KMS-11 (cell line): ENCODE measurements at regions not wholly inside any gene's neighbourhood (a gene's known extent, or its start where the extent isn't known, plus 50 kb on each side); places are given as distances from the start of the nearest gene placed in this dataset.
A peak's percentile ranks its signal among the peaks of the same experiment; 100 is the strongest.

Experiments used
- H2AFZ ChIP-seq: fragments of 200-600 bp; sonication (generic); 2 replicates; pipeline ENCODE4 v1.6.1; 2016; ENCODE audit warnings: antibody characterized with exemption, mixed run types, low read depth
- H3K27ac ChIP-seq: fragments of 200-600 bp; sonication (generic); 2 replicates; pipeline ENCODE4 v1.6.1; 2016; ENCODE audit warnings: mild to moderate bottlenecking, mixed run types
- H3K27me3 ChIP-seq: fragments of 200-600 bp; sonication (generic); 2 replicates; pipeline ENCODE4 v1.6.1; 2017; ENCODE audit warnings: mild to moderate bottlenecking, low read depth, mixed run types, moderate library complexity; ENCODE audit not compliant: insufficient read depth
- H3K36me3 ChIP-seq: fragments of 200-600 bp; sonication (generic); 2 replicates; pipeline ENCODE4 v1.6.1; 2017; ENCODE audit warnings: mild to moderate bottlenecking, mixed run types; ENCODE audit not compliant: insufficient read depth
- H3K4me1 ChIP-seq: fragments of 200-600 bp; sonication (generic); 2 replicates; pipeline ENCODE4 v1.6.1; 2016; ENCODE audit warnings: mild to moderate bottlenecking, low read depth, mixed run types; ENCODE audit not compliant: poor library complexity, severe bottlenecking
- H3K4me2 ChIP-seq: fragments of 200-600 bp; sonication (generic); 2 replicates; pipeline ENCODE4 v1.7.0; 2016; ENCODE audit warnings: mild to moderate bottlenecking, mixed run types
- H3K4me3 ChIP-seq: fragments of 200-600 bp; sonication (generic); IDR thresholded peaks from 2 replicates; pipeline ENCODE4 v1.6.1; 2017; ENCODE audit warnings: low read depth, low read length, mixed read lengths; ENCODE audit not compliant: insufficient read depth
- H3K79me2 ChIP-seq: fragments of 200-600 bp; sonication (generic); 2 replicates; pipeline ENCODE4 v1.6.1; 2016; ENCODE audit warnings: low read depth, mixed run types; ENCODE audit not compliant: insufficient read depth
- H3K9ac ChIP-seq: fragments of 200-600 bp; sonication (generic); 2 replicates; pipeline ENCODE4 v1.6.1; 2016; ENCODE audit warnings: mild to moderate bottlenecking, mixed run types
- H4K20me1 ChIP-seq: fragments of 200-600 bp; sonication (generic); 2 replicates; pipeline ENCODE4 v1.6.1; 2016; ENCODE audit warnings: mild to moderate bottlenecking, mixed run types; ENCODE audit not compliant: insufficient read depth
- CTCF ChIP-seq: fragments of 200-600 bp; sonication (generic); conservative IDR thresholded peaks from 2 replicates; pipeline ENCODE4 v1.6.1; 2017; ENCODE audit warnings: low read depth, mild to moderate bottlenecking, antibody characterized with exemption, low read length, moderate library complexity, mixed read lengths

- peaks cover 26% of the 10 kb centered on the region for H3K4me1 ChIP-seq
- no peaks in the 10 kb centered on the region for H3K36me3 ChIP-seq
- H3K79me2 ChIP-seq = no peaks in the 10 kb centered on the region
- H3K27me3 ChIP-seq = no peaks in the 10 kb centered on the region
- no peaks in the 10 kb centered on the region for H4K20me1 ChIP-seq
- H3K27ac ChIP-seq = no peak overlapping the region
- TF ChIP-seq CTCF = no peak
- H3K9ac ChIP-seq = no peak overlapping the region
- H3K4me3 ChIP-seq = no peak overlapping the region
- peak overlapping the region; percentile 19; the same call in 1 of the 2 replicates for H3K4me2 ChIP-seq
- H2AFZ ChIP-seq = no peak overlapping the region
Measured at GRCh38 chr10:25815236-25815635, 118.8 kb upstream of the MYO3A start.

GRCh38 chr10:25815999-25816768 is 117.8 kb upstream of the MYO3A start:
- Histone ChIP-seq H3K27ac (peak overlapping the region; percentile 48), H3K79me2 (no peaks in the 10 kb centered on the region), H4K20me1 (no peaks in the 10 kb centered on the region), H3K36me3 (no peaks in the 10 kb centered on the region), H3K9ac (no peak overlapping the region), H3K4me1 (peaks cover 26% of the 10 kb centered on the region), H3K27me3 (no peaks in the 10 kb centered on the region), H2AFZ (peak overlapping the region; percentile 37; the same call in 1 of the 2 replicates), H3K4me3 (no peak overlapping the region), H3K4me2 (peak overlapping the region; percentile 19; the same call in 1 of the 2 replicates)
- no peak for TF ChIP-seq CTCF

GRCh38 chr10:25817200-25817599 is 116.8 kb upstream of the MYO3A start:
- no peak overlapping the region for H2AFZ ChIP-seq
- H3K4me1 ChIP-seq = peaks cover 26% of the 10 kb centered on the region
- H3K27ac ChIP-seq = no peak overlapping the region
- no peaks in the 10 kb centered on the region for H3K79me2 ChIP-seq
- H3K36me3 ChIP-seq = no peaks in the 10 kb centered on the region
- no peak for TF ChIP-seq CTCF
- H4K20me1 ChIP-seq = no peaks in the 10 kb centered on the region
- H3K4me2 ChIP-seq = no peak overlapping the region
- no peak overlapping the region for H3K4me3 ChIP-seq
- H3K9ac ChIP-seq = no peak overlapping the region
- H3K27me3 ChIP-seq = no peaks in the 10 kb centered on the region

- Histone ChIP-seq H3K4me3 (no peak overlapping the region), H3K27me3 (no peaks in the 10 kb centered on the region), H2AFZ (no peak overlapping the region), H3K4me1 (peaks cover 26% of the 10 kb centered on the region), H3K4me2 (no peak overlapping the region), H3K27ac (no peak overlapping the region), H4K20me1 (no peaks in the 10 kb centered on the region), H3K36me3 (no peaks in the 10 kb centered on the region), H3K79me2 (no peaks in the 10 kb centered on the region), H3K9ac (no peak overlapping the region)
- no peak for TF ChIP-seq CTCF
Measured at GRCh38 chr10:25818751-25819150, 115.3 kb upstream of the MYO3A start.
